ENCODE measurements at regions not wholly inside any gene's neighbourhood (a gene's known extent, or its start where the extent isn't known, plus 50 kb on each side); places are given as distances from the start of the nearest gene placed in this dataset.

DNA sequence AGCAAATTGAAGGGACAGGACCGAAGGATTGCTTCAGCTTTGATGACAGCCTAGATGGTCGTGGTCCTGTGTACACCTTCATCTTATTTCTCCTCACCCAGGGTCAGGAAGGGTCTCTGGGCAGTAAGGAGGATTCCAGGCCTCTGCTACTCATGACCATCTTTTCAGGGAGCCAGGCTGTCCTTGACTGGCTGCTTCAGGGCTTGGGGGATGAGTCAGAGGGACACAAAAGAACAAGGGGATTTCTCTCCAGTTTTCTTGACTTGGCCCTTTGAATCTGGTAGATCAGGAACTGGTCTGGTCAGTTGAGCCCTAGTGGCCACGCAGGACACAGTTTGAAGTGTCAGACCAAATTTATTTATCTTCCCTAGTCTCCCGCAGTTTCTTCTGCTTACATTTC, 402.1 kb upstream of the CHD6 start:
- DNase-seq: no peak

DNA sequence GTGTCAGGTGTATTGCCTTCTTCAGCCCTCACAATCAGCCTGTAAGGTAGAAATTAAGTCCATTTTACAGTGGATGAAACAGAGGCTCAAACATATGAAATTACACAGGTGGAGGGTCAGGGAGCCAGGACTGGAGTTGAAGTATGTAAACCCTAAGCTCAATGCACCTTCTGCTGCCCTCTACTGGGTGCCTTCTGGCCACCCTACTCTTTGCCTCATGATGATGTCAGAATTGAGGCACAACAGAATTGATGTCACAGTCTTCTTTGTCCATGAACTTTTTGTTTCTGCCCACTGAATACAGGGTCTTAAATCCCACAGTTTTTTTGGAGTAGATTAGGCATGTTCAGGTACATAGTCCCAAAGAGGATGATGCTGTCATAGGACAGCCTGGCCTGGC, 400.8 kb upstream of the CHD6 start:
- DNase-seq: no peak

DNA sequence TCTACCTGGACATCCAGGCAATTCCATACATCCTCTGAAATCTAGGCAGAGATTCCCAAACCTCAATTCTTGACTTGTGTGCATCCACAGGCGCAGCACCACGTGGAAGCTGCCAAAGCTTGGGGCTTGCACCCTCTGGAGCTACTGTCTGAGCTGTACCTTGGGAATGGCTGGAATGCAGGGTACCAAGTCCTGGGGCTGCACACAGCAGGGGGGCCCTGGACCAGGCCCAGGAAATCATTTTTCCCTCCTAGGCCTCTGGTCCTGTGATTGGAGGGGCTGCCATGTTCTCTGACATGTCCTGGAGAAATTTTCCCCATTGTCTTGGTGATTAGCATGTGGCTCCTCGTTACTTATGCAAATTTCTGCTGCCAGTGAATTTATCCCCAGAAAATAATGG, 391.9 kb upstream of the CHD6 start:
- no peak for DNase-seq

DNA sequence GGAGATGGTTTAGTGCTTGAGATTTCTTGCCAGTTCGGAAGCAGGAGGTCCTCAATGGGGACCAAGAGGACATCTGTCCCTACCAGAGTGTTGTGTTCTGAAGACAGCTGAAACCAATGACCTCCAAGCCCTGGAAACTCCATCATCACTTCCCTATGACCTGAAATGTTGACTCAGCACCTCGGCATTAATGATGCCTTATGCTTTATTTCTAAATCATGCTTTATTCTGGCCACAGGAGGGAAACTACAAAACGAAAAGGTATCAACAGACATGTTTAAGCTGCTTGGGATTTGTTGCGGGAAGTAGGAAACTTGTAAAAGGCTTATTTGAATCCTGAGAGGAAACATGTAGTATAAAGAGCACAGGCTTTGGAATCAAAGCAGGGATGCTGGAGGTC, 389.1 kb upstream of the CHD6 start:
- DNase-seq: no peak

DNA sequence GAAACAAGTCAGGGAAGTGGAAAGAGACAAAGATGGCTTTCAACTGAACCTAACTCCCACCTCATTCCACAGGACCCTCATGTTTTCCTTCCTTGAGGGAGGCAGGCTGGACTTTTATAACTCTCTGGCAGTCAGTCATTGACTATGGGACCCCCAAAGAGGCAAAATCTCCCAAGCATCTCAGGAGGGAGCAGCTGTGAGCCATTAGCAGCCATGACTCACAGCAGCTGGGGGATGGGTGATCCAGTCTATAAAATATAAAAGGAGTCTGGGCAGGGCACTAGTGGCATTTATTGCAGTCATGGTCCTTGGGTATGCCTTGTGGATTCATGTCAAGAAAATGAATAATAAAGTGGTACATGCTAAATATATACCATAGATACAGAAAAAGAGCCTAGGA, 387.0 kb upstream of the CHD6 start:
- DNase-seq: no peak

DNA sequence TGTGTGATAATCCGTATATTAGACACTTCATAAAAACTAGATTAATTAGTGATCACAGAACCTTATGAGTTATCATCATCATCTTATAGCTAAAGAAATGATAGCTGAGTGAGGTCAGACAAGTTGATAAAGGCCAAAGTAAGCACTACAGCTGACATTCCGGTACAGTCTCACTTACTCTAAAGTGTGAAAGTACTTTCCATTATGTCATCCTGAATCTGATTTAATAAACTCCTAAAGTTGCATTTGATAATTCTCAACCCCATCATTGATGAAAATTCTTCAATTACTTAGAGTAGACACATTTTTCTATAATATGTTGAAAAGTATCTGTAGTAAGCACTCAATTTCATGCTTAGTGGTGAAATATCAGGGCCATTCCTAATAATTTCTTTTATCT, 385.2 kb upstream of the CHD6 start:
- no peak for DNase-seq

DNA sequence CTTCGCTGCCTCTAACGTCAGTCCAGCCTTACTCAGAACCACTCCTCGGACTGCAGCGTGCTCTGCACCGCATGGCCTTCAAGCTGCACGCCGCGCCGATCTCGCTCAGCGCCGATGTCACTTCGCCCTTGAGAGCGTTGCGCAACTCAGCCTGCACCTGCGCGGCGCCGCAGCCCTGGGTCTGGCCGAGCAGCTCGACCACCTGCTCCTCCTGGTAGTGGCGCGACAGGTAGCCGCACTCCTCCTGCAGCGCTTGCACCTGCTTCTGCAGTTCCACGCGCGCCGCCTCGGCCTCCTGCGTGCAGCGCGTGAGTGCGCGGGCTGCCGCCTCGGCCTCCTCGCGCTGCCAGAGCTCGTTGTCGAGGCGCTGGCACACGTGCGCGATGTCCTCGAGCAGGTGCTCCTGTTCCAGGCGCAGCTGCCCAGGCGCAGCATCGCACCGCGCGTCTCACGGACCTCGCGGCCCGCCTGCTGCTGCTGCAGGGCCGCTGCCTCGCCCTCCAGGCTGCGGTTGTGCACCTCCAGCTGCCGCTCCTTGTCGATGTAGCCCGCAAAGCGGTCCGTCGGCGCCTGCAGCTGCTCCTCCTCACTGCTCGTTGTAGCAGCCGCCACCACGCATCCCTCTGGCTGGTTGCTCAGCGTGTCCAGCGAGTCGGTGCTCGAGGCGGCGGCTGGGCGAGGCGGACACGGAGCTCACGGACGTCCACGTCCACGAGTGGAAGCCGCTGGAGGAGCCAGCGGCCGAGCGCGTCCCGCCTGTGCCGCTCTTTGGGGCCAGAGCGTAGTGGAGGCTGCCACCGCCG, 380.6 kb upstream of the CHD6 start:
- no peak for DNase-seq

DNA sequence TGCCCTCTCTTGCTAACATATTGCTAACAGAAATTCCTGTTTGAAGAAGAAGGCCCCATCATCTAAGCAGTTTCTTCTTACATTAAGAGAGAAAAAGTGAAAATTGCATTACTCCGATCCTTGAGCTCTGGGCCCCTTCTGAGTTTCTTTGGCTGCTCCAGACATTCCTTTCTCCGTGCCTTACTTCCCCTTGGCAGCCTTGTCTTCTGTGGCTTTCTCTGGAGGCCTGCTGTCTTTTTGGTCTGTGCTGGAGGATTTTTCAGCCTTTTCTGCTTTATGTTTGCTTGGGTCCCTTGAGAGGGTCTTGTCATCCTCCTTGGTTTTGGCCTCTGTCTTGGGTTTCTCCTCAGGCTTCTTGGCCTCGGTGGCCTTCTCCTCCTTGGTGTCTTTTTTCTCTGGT, 378.8 kb upstream of the CHD6 start:
- DNase-seq: no peak

DNA sequence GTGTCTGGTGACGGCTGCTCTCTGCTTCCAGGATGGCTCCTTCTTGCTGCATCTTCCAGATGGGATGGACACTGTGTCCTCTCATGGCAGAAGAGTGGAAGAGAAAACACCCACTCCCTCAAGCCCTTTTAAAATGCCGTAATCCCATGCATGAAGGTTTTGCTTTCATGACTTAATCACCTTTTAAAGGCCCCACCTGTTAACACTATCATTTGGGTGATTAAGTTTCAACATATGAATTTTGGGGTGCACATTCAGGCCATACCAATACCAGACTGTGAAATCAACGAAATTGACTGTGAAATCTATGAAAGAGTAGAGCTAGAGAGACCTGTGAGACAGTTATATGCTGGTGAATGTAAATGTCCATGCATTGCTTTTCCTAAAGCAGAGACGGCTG, 374.3 kb upstream of the CHD6 start:
- DNase-seq: no peak

DNA sequence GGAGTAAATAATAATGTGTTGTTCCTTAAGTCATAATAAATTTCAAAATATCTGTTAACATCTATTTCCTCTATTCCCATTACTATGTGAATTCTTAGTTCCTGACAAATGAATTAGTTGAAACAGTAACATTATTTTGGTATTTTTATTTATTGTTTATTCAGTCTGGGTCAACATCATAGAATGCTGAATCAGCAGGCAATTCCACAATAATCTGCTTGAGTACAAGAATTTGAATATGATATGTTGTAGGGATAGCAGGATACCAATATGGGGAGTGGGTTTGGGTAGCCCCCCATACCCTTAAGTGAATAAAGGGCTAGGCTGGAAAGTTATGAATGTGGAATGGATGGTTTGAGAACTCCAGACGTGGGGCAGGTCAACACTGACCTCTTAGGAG, 373.2 kb upstream of the CHD6 start:
- no peak for DNase-seq

DNA sequence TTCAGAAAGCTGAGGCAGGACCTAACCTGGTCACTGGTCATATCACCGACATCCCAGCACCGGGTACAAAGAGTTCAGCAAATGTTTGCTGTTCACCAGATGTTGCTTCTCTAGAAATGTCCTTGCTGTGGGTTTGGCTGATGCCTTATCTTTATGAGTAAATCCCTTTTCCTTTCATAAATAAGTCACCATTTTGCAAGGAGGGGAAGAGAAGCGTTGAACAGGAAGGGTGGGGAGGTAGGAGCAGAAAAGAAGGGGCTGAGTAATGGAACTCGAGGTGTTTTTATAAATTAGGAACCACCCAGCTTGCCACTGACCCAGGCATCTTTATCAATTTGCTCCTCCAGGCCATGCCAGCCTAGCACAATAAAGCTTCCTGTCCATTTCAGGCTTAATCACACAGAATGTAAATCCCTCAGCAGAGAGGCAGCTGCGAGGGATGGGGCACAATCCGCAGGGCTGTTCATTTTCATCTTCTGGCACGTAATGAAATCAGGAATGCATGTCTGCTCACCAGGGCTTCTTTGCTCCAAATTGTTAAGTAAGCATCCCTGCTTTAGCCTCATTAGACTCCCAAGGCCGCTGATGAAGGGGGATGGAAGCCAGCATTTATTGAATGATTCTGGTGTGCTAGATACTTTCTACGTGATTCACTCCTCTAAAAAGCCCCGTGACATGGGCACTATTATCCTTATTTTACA, 371.9 kb upstream of the CHD6 start:
- no peak for DNase-seq

DNA sequence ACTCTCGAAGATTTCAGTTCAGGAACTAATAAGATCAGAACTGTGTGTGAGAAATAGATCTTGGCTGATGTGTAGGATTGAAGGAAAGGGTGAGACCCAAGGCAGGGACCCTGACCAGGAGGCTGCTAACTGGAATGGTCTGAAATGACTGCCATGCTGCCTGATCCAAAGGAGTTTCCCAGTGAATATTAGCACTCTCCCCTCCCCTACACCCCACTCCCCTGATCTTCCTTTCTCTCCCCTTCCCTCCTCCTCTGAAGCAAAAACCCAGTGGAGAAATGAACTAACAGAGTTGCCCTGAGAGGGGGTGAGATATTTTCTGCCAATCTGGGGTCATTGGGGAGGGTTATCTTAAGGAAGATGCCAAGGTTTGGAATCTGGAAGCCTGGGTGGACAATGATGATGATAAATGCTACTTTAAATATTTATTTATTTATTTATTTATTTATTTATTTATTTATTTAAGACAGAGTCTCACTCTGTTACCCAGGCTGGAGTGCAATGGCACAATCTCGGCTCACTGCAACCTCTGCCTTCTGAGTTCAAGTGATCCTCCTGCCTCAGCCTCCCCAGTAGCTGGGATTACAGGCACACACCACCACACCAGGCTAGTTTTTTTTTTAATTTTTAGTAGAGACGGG, 371.0 kb upstream of the CHD6 start:
- DNase-seq: no peak

DNA sequence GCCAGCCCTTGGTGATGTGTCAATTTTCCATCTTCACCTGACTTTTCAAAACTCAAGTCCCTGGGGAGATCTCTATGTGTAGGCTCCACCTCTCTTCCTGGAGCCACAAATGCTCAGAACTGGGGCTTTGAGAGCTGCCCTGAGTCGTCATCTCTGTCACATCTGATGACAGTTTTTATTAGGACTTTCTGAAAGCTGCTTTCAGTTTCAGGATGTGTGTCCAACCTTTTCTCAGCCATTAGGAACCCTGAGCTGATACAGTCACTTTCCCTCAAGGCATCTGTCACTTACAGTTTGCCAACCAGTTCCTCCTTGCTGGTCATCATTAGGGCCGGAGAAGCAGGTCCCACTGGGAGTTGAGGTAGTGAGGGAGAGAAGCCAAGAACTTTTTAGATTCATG, 365.9 kb upstream of the CHD6 start:
- DNase-seq: no peak

DNA sequence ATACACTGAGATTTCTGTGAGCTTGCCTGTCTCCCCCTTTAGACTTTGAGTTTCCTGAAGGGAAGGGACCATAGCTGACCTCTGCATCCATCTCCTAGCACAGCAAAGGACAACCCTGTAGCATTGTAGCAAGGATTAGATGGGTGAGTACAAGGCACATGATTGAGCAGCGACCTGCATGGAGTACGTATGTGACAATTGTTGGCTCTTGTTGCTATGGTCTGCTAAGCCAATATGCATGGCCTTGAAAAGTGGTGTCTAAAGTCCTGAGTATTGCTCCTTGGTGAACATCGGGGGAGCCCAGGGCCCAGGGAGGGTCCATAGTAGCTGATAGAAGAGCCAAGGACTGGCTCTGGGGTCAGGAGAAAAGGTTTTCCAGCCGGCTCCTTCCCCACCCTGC, 365.0 kb upstream of the CHD6 start:
- no peak for DNase-seq

DNA sequence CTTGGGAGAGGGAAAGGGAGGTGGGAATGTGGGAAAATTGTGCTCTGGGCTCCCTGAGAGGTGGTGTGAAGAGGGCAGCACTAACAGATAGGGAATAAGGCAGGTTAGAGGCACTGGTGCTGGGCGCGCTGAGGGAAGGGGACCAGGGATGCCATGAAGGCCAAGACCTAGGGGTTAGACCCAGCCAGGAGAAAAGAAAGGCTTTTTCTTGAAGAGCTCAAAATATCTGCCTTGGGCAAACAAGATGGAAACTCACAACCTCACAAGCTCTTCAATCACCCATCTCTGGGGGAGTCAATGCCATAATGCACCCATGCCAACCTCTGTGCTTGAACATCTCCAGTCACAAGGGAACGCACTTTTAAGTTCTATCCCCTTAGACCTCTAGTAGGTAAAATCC, 363.6 kb upstream of the CHD6 start:
- no peak for DNase-seq

DNA sequence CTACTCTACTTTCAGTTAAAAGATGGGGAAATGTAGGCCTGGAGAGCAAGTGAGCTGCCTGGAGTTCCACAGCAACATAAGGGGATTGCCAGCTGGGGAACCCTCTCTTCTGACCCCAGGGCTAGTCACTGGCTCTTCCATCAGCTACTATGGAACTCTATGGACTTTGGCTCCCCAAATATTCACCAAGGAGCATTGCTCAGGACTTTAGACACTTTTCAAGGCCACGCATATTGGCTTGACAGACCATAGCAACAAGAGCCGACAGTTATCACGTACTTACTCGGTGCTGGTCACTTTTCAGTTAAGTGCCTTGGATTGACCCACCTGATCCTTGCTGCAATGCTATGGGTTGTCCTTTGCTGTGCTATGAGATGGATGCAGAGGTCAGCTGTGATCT, 360.7 kb upstream of the CHD6 start:
- no peak for DNase-seq

DNA sequence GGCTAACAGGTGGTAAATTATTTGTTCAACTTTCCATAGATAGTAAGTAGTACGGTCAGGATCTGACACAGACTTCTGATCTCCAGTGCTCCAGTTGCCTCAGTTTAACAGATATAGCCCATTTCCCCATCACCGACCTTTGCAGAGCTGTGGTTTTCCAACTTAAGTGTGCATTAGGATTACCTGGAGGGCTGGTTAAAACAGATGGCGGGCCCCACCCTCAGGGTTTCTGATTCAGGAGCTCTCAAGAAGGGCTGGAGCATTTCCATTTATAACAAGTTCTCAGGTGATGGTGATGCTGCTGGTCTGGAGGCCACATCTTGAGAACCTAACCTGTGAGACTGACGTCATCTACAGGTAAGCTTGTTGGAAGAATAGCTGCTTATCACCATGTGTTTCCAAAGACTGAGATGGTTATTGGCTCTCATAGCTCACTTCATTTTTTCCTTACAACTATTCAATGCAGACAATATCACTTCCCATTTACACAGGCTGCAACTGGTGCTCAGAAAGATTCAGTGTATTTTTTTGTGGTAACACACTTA, 360.1 kb upstream of the CHD6 start:
- DNase-seq: no peak

DNA sequence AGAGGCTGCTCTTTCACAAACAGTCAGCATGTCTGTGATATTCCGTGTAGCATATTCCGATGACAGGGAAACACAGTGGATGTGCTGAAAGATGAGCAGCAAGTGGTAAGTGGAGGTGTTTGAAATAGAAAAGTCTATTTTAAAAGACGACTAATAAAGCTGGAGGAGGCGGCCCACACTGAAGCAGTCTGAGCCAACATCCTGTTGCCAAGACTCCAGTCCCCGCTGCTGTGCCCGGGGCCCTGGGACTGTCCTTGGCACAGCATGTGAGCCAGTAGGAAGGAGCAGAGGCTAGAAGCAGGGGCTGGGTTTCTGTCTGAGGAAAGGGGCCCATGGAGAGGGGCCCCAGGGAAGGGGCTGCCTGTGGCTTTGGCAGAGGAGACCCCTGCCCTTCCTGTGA, 351.5 kb upstream of the CHD6 start:
- no peak for DNase-seq

DNA sequence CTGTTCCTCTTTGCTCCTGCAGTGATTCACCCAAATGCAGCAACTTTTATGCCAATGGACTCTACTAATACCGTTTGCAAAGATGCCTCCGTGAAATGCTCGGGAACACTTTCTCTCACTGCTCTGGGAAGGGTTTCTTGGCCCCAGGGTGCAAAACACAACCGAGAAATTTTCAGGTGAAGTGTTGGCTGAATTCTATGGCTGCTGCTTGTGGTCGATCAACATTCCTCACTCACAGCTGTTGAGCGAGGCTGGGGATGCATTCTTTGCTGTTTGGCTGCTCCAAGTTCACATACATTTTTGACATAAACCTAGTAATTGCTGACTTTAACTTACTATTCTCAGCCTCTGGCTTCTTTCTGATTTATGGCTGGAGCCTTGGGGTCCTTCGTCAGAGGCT, 342.0 kb upstream of the CHD6 start:
- DNase-seq: no peak

DNA sequence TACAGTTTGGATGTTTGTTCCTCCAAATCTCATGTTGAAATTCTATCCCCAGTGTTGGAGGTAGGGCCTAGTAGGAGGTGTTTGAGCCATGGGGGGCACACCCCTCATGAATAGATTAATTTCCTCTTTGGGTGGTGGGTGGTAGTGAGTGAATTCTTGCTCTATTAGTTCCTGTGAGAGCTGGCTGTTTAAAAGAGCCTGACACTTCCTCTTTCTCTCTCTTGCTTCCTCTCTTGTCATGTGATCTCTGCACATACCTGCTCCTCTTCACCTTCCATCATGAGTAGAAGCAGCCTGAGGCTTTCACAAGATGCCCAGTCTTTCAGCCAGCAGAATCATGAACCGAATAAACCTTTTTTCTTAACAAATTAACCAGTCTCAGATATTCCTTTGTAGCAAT, 340.2 kb upstream of the CHD6 start:
- DNase-seq: no peak

DNA sequence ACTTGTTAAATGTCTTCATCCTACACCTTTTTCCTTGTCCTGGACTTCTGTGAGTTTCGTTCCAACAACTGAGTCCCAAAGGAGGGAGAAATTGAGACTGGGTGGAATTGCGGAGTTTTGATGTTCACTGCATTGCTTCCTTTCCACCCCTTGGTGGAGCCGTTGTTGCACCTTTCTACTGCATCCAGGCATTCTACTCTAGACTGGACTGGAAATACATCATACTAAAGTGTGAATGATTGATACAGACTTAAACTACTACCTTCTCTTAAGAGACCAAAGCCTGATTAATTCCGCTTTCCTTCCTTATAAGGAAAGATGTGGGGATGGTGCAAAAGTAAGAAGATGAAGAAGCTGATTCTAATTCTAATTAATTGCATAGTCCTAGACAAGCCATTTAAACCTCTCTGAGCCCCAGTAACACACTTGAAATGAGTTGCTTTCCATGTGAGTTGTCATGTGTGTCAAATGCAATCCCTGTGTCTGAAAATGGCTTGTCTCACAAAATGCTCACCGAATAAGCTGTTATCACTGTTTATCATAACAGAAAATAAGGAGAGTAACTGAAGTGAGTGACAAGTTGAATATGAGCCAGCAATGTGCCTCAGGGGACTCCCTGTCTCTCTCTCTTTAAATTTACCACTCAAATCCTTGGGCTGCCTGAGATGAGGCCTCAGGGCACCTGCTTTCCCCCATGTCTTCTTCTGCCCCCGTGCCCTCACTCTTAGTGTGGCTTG, 338.3 kb upstream of the CHD6 start:
- no peak for DNase-seq

DNA sequence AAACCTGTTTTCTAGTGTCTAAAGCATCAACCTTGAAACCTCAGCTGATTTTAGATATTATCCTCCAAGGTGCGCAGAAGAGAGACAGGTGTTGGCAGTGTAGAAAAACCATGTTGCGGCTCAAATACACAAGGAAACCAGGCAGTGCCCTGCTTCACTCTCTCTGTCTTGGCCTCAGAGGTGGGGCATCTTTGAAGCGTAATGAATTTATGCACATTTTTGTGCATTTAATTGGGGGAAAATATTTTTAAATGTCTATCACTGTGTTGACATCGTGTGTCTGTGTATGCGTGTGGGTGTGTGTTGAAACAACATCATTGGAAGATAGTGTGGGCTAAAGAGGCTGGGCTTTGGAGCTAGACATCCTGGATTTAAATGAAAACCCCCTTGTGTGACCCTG, 334.0 kb upstream of the CHD6 start:
- no peak for DNase-seq

DNA sequence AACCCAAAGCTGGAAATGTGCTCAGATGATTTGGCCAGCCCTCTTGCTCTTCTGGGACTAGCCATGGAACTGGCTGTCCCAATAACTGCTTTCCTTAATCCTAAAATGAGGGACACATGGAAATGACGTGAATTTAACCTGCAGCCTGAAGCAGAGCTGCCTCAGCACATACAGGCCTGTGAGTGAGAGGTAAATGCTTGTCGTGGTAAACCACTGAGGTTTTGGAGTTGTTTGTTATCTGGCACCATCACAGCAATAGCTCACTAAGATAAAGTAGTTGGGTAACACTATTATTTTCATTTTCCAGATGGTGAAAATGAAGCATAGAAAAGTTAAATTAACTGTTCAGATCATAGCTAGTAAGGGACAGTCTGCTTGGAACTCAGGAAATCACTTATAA, 333.4 kb upstream of the CHD6 start:
- no peak for DNase-seq
